GM23338 (cell line): ENCODE measurements at regions not wholly inside any gene's neighbourhood (a gene's known extent, or its start where the extent isn't known, plus 50 kb on each side); places are given as distances from the start of the nearest gene placed in this dataset.

Experiments used
- ATAC-seq: fragments of 200-7000 bp; cut with Tn5 transposase; 3 replicates; pipeline ENCODE4 v1.9.1; 2020
- DNase-seq: peaks from one replicate; pipeline ENCODE4 v3.0.0-alpha.2; 2015; ENCODE audit warnings: low spot score
- H2AFZ ChIP-seq: fragments of 200-600 bp; sonication (generic); 2 replicates; pipeline ENCODE4 v1.8.0; 2016; ENCODE audit warnings: antibody characterized with exemption, mild to moderate bottlenecking, moderate library complexity
- H3F3A ChIP-seq: fragments of 200-600 bp; sonication (generic); replicated peaks from 2 replicates; pipeline ENCODE4 v1.8.0; 2017; ENCODE audit warnings: antibody characterized with exemption, mixed run types, low read depth
- H3K27ac ChIP-seq: fragments of 200-600 bp; sonication (generic); 2 replicates; pipeline ENCODE4 v1.6.1; 2016; ENCODE audit warnings: low read depth
- H3K27me3 ChIP-seq: fragments of 200-600 bp; sonication (generic); 2 replicates; pipeline ENCODE4 v1.8.0; 2016; ENCODE audit warnings: mild to moderate bottlenecking, mixed run types, moderate library complexity; ENCODE audit not compliant: insufficient read depth
- H3K36me3 ChIP-seq: fragments of 200-600 bp; sonication (generic); 2 replicates; pipeline ENCODE4 v1.8.0; 2016; ENCODE audit warnings: mild to moderate bottlenecking; ENCODE audit not compliant: insufficient read depth
- H3K4me1 ChIP-seq: fragments of 200-600 bp; sonication (generic); 2 replicates; pipeline ENCODE4 v1.8.0; 2016; ENCODE audit warnings: mild to moderate bottlenecking, moderate library complexity; ENCODE audit not compliant: insufficient read depth
- H3K4me2 ChIP-seq: fragments of 200-600 bp; sonication (generic); 2 replicates; pipeline ENCODE4 v1.7.1; 2017; ENCODE audit warnings: mixed run types
- H3K4me3 ChIP-seq: fragments of 200-600 bp; sonication (generic); 2 replicates; pipeline ENCODE4 v1.6.1; 2016; ENCODE audit warnings: mixed run types
- H3K79me2 ChIP-seq: fragments of 200-600 bp; sonication (generic); replicated peaks from 2 replicates; pipeline ENCODE4 v1.8.0; 2017; ENCODE audit warnings: mild to moderate bottlenecking; ENCODE audit not compliant: insufficient read depth
- H3K9me2 ChIP-seq: fragments of 200-600 bp; sonication (generic); 2 replicates; pipeline ENCODE4 v1.8.0; 2017; ENCODE audit not compliant: insufficient read depth
- H4K20me1 ChIP-seq: fragments of 200-600 bp; sonication (generic); replicated peaks from 2 replicates; pipeline ENCODE4 v1.8.0; 2017; ENCODE audit warnings: mild to moderate bottlenecking; ENCODE audit not compliant: insufficient read depth
- H3K27ac Mint-ChIP-seq: 2 replicates; pipeline ENCODE4 v1.8.0; 2020; ENCODE audit warnings: inconsistent platforms, mild to moderate bottlenecking, moderate library complexity, mixed read lengths
- H3K27me3 Mint-ChIP-seq: 3 replicates; pipeline ENCODE4 v1.8.0; 2022; ENCODE audit warnings: low read depth, mild to moderate bottlenecking, moderate library complexity, mixed read lengths, inconsistent platforms; ENCODE audit not compliant: insufficient read depth, poor library complexity
- H3K36me3 Mint-ChIP-seq: 3 replicates; pipeline ENCODE4 v1.8.0; 2021; ENCODE audit warnings: low read depth, mild to moderate bottlenecking, inconsistent platforms, moderate library complexity, mixed read lengths
- H3K4me1 Mint-ChIP-seq: 3 replicates; pipeline ENCODE4 v1.8.0; 2020; ENCODE audit warnings: mild to moderate bottlenecking, inconsistent platforms, mixed read lengths
- H3K4me3 Mint-ChIP-seq: 3 replicates; pipeline ENCODE4 v1.8.0; 2021; ENCODE audit warnings: moderate library complexity, mild to moderate bottlenecking, inconsistent platforms, mixed read lengths
- H3K9me3 Mint-ChIP-seq: 3 replicates; pipeline ENCODE4 v1.8.0; 2020; ENCODE audit warnings: moderate library complexity, mild to moderate bottlenecking, inconsistent platforms, mixed read lengths
- EZH2 ChIP-seq: fragments of 200-600 bp; sonication (generic); IDR thresholded peaks from one replicate; pipeline ENCODE4 v1.8.0; 2017; ENCODE audit warnings: antibody characterized with exemption, mild to moderate bottlenecking, low read depth; ENCODE audit not compliant: unreplicated experiment
- EZH2phosphoT487 ChIP-seq: fragments of 200-600 bp; sonication (generic); IDR thresholded peaks from one replicate; pipeline ENCODE4 v1.8.1; 2018; ENCODE audit warnings: antibody characterized with exemption; ENCODE audit not compliant: unreplicated experiment
- NANOG ChIP-seq: IDR thresholded peaks from 2 replicates; pipeline ENCODE4 v1.6.1; 2016; ENCODE audit warnings: antibody characterized with exemption, borderline replicate concordance
- POLR2AphosphoS5 ChIP-seq: IDR thresholded peaks from 2 replicates; pipeline ENCODE4 v1.6.1; 2016; ENCODE audit warnings: antibody characterized with exemption, low read depth
- STAT1 ChIP-seq: IDR thresholded peaks from one replicate; pipeline ENCODE4 v1.6.1; 2016; ENCODE audit warnings: antibody characterized with exemption; ENCODE audit not compliant: unreplicated experiment
- TF ChIP-seq, protein P1 (sequence below), 2 experiments: fragments of 200-600 bp in 1 of 2; sonication (generic) in 1 of 2; conservative IDR thresholded peaks; 2 replicates each; pipeline versions ENCODE4 v1.5.1 to v1.6.1; 2016 to 2017; ENCODE audit warnings: antibody characterized with exemption in 2 of 2, low read depth in 2 of 2, mild to moderate bottlenecking in 2 of 2, moderate library complexity in 1 of 2
- TF ChIP-seq, protein P2 (sequence below): fragments of 250-450 bp; sonication (Bioruptor Pico); IDR thresholded peaks from 2 replicates; pipeline ENCODE4 v1.5.0; 2020; ENCODE audit warnings: mild to moderate bottlenecking, moderate library complexity
- TF ChIP-seq, protein P3 (sequence below): IDR thresholded peaks from 2 replicates; pipeline ENCODE4 v1.6.1; 2016; ENCODE audit warnings: antibody characterized with exemption

DNA sequence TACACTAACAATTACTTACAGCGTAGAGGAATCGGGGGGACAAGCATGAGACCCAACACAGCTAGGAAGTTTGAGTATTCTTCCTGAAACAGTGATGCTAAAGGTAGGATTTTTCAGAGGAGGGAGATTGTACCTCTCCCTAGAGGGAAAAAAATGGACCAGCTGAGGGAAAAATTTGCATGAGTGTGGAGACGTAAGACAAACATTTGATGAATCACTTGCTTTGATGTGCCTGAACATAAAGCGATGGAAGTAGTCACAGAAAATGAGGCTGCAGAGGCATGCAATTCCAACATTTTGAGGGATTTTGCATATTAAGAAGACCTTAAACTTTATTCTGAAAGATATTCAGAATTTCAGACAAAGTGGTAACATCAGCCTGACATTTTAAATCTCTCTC lies 102.2 kb downstream of the COL6A6 start:
- Histone ChIP-seq H3K4me2 (no peak overlapping the region), H3K9me2 (peaks cover 9% of the 10 kb centered on the region; the same call in 1 of the 2 replicates), H4K20me1 (no peaks in the 10 kb centered on the region; the same call in 1 of the 2 replicates), H3K79me2 (no peaks in the 10 kb centered on the region), H3K4me1 (no peaks in the 10 kb centered on the region), H2AFZ (no peak overlapping the region), H3F3A (no peaks in the 10 kb centered on the region), H3K27me3 (no peaks in the 10 kb centered on the region), H3K36me3 (no peaks in the 10 kb centered on the region), H3K27ac (no peak overlapping the region), H3K4me3 (no peak overlapping the region)
- Mint-ChIP-seq H3K4me3 (no peak overlapping the region), H3K4me1 (no peaks in the 10 kb centered on the region), H3K36me3 (no peaks in the 10 kb centered on the region), H3K27ac (no peak overlapping the region), H3K9me3 (no peaks in the 10 kb centered on the region), H3K27me3 (no peaks in the 10 kb centered on the region)
- ATAC-seq (no peak), DNase-seq (no peak)
- TF ChIP-seq STAT1 (no peak), EZH2 (no peak)

DNA sequence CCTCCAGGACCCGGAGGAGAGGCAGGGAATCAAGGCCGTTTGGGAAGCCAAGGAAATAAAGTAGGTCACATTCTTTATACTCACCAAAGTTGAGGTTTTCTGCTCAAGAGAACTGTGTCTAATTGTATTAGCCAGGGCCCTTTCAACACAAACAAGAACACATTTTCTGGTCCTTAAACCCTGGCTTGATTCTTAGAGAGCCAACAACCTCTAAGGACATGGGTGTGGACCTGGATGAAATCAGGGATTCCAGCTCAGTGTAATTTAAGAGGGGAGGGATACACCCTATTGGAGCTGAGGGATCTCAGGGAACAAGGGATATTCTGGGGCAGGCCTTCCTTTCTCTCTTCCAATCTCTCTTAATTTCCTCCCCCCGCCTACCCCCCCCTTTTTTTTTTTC lies 104.8 kb downstream of the COL6A6 start:
- no peaks in the 10 kb centered on the region; the same call in 1 of the 2 replicates for H4K20me1 ChIP-seq
- Mint-ChIP-seq H3K27me3 (no peaks in the 10 kb centered on the region), H3K36me3 (no peaks in the 10 kb centered on the region), H3K4me1 (no peaks in the 10 kb centered on the region), H3K4me3 (no peak overlapping the region), H3K27ac (no peak overlapping the region), H3K9me3 (no peaks in the 10 kb centered on the region)
- 0 out of 2 replicates have a peak overlapping the region, but pooled peaks have one; percentile 14 for H2AFZ ChIP-seq
- no peak overlapping the region for H3K27ac ChIP-seq
- no peaks in the 10 kb centered on the region for H3K79me2 ChIP-seq
- peaks cover 16% of the 10 kb centered on the region; the same call in 1 of the 2 replicates for H3K9me2 ChIP-seq
- no peaks in the 10 kb centered on the region for H3K4me1 ChIP-seq
- H3F3A ChIP-seq, result no peaks in the 10 kb centered on the region
- H3K36me3 ChIP-seq, result no peaks in the 10 kb centered on the region
- no peak overlapping the region for H3K4me2 ChIP-seq
- TF ChIP-seq, protein P1, sequence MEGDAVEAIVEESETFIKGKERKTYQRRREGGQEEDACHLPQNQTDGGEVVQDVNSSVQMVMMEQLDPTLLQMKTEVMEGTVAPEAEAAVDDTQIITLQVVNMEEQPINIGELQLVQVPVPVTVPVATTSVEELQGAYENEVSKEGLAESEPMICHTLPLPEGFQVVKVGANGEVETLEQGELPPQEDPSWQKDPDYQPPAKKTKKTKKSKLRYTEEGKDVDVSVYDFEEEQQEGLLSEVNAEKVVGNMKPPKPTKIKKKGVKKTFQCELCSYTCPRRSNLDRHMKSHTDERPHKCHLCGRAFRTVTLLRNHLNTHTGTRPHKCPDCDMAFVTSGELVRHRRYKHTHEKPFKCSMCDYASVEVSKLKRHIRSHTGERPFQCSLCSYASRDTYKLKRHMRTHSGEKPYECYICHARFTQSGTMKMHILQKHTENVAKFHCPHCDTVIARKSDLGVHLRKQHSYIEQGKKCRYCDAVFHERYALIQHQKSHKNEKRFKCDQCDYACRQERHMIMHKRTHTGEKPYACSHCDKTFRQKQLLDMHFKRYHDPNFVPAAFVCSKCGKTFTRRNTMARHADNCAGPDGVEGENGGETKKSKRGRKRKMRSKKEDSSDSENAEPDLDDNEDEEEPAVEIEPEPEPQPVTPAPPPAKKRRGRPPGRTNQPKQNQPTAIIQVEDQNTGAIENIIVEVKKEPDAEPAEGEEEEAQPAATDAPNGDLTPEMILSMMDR (conservative IDR thresholded peaks at IDR 0.05; ENCODE audit: low read depth in 2 of 2), result no peak
- TF ChIP-seq POLR2AphosphoS5, result no peak
- no peak for TF ChIP-seq STAT1
- TF ChIP-seq EZH2, result no peak
- TF ChIP-seq NANOG, result no peak
- TF ChIP-seq EZH2phosphoT487, result no peak
- TF ChIP-seq, protein P2, sequence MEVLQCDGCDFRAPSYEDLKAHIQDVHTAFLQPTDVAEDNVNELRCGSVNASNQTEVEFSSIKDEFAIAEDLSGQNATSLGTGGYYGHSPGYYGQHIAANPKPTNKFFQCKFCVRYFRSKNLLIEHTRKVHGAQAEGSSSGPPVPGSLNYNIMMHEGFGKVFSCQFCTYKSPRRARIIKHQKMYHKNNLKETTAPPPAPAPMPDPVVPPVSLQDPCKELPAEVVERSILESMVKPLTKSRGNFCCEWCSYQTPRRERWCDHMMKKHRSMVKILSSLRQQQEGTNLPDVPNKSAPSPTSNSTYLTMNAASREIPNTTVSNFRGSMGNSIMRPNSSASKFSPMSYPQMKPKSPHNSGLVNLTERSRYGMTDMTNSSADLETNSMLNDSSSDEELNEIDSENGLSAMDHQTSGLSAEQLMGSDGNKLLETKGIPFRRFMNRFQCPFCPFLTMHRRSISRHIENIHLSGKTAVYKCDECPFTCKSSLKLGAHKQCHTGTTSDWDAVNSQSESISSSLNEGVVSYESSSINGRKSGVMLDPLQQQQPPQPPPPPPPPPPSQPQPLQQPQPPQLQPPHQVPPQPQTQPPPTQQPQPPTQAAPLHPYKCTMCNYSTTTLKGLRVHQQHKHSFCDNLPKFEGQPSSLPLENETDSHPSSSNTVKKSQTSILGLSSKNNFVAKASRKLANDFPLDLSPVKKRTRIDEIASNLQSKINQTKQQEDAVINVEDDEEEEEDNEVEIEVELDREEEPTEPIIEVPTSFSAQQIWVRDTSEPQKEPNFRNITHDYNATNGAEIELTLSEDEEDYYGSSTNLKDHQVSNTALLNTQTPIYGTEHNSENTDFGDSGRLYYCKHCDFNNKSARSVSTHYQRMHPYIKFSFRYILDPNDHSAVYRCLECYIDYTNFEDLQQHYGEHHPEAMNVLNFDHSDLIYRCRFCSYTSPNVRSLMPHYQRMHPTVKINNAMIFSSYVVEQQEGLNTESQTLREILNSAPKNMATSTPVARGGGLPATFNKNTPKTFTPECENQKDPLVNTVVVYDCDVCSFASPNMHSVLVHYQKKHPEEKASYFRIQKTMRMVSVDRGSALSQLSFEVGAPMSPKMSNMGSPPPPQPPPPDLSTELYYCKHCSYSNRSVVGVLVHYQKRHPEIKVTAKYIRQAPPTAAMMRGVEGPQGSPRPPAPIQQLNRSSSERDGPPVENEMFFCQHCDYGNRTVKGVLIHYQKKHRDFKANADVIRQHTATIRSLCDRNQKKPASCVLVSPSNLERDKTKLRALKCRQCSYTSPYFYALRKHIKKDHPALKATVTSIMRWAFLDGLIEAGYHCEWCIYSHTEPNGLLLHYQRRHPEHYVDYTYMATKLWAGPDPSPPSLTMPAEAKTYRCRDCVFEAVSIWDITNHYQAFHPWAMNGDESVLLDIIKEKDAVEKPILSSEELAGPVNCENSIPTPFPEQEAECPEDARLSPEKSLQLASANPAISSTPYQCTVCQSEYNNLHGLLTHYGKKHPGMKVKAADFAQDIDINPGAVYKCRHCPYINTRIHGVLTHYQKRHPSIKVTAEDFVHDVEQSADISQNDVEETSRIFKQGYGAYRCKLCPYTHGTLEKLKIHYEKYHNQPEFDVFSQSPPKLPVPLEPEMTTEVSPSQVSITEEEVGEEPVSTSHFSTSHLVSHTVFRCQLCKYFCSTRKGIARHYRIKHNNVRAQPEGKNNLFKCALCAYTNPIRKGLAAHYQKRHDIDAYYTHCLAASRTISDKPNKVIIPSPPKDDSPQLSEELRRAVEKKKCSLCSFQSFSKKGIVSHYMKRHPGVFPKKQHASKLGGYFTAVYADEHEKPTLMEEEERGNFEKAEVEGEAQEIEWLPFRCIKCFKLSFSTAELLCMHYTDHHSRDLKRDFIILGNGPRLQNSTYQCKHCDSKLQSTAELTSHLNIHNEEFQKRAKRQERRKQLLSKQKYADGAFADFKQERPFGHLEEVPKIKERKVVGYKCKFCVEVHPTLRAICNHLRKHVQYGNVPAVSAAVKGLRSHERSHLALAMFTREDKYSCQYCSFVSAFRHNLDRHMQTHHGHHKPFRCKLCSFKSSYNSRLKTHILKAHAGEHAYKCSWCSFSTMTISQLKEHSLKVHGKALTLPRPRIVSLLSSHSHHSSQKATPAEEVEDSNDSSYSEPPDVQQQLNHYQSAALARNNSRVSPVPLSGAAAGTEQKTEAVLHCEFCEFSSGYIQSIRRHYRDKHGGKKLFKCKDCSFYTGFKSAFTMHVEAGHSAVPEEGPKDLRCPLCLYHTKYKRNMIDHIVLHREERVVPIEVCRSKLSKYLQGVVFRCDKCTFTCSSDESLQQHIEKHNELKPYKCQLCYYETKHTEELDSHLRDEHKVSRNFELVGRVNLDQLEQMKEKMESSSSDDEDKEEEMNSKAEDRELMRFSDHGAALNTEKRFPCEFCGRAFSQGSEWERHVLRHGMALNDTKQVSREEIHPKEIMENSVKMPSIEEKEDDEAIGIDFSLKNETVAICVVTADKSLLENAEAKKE (CRISPR knock-in tag), result no peak
- TF ChIP-seq, protein P3, sequence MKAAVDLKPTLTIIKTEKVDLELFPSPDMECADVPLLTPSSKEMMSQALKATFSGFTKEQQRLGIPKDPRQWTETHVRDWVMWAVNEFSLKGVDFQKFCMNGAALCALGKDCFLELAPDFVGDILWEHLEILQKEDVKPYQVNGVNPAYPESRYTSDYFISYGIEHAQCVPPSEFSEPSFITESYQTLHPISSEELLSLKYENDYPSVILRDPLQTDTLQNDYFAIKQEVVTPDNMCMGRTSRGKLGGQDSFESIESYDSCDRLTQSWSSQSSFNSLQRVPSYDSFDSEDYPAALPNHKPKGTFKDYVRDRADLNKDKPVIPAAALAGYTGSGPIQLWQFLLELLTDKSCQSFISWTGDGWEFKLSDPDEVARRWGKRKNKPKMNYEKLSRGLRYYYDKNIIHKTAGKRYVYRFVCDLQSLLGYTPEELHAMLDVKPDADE, result no peak
- ATAC-seq (no peak), DNase-seq (no peak)
- no peaks in the 10 kb centered on the region for H3K27me3 ChIP-seq
- H3K4me3 ChIP-seq, result no peak overlapping the region
